Sciatic nerve (tissue), 2 donors: ENCODE measurements at regions not wholly inside any gene's neighbourhood (a gene's known extent, or its start where the extent isn't known, plus 50 kb on each side); places are given as distances from the start of the nearest gene placed in this dataset.

ENCODE experiments used
- ATAC-seq: fragments of 200-7000 bp; cut with Tn5 transposase; one replicate; pipeline ENCODE4 v1.9.1; 2020; ENCODE audit warnings: mild to moderate bottlenecking, moderate library complexity
- DNase-seq: peaks from one replicate; pipeline ENCODE4 v3.0.0-alpha.2; 2020; ENCODE audit warnings: low spot score
- intact Hi-C: fragments of 100-400 bp; cut with DNase I; formaldehyde crosslinking; loops from one replicate; pipeline ENCODE4 v1.14.2; 2022
- donor health status: DM: no; HTN: no; CAD: no.
- donor health status: DM: no; HTN: no; CAD: no.

DNA sequence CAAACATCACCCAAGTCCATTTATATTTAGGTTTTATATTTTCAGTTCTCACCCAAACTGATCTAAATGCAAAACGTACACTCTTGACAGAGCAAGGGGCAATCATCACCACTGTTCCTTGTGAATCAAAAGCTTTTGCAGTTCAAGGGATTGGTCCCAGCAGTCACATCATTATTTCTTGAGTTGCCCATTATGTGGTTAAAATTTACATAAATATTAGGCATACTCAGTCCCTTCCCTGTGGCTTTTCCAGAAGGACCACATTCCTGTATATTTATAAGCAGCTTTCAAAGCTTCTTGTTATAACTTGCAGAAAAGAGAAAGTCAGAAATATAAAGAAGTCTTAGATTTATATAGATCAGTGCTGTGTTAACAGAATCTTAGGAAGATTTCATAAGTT is 224.4 kb downstream of the CLCN4 start:
- no peak for ATAC-seq
- intact Hi-C loops: no loop called here
- no peak for DNase-seq

DNA sequence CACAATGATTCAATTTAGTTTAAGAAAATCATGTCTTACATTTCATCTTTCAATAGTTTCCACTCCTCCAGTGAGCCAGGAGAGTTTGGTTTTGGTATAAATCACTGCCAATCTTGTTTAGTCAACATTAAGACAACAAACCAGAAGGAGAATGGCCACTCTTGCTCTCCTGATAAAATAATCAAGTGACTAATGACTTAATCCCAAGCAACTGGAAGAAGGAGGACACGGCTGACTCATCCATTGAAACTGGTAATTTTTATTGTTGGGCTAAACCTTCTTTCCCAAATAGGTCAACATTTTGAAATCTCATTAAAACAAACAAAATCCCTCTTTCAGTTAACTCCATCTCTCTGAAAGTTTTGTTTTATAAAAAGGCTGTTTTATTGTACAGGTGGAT is 230.2 kb downstream of the CLCN4 start:
- no peak for ATAC-seq
- DNase-seq: no peak
- intact Hi-C loops: no loop called here

DNA sequence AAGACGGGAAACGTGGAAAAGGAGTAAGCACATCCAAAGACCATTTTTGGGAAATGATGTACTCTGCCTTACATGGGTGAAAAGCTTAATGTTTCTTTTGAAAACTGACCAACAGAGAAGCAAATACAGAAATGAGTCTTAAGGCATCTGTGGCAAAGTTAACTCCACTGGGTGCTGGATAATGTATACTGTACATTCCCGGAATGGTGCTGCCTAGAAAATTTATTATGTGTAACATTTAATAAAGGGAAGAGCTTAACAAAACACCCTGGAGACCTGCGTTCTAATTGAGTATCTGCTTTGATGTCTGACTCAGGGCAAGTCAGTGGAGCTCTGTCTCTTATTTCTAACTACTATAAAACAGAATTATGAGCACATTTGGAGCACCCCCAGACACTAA is 230.2 kb downstream of the MID1 start:
- no peak for ATAC-seq
- intact Hi-C loops: no loop called here
- DNase-seq: no peak

DNA sequence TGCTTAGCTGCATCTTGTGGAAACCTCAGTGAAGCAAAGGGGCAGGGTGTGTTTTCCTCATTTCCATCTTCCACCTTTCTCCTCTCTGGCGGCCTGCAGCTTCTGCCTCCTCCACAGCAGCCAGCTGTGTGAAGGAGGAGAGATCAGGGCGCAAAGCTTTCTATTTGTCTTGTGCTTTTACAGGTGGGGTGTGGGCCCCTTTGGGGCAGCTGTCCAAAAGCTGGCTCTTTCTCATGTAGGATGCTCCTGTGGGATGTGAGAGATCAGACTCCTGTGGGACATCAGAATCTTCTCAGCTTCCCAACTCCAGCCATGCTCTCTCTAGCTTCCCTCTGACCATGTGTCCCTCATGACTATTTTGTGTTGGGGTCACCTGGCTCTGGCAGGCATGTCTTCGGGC is 227.1 kb downstream of the MID1 start:
- intact Hi-C loops: no loop called here
- ATAC-seq (no peak), DNase-seq (no peak)

DNA sequence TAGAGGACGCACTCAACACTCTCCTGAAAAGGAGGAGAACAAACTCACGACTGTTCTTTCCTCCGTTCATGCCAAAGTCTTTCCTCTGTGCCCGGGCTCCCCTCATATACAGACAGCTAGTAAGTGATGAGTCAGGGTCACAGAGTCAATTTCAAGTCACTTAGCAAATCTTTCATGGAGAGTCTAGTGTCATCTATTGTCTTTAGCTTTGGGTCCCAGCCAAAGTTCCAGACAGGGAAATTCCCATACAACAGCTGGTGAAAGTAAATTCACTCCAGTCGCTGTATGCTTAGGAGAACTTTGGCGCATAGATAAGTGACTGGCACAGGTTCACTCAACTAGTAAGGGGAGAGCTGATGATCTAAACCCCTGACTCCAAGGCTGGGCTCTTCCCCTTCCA is 226.5 kb downstream of the MID1 start:
- intact Hi-C loops: no loop called here
- ATAC-seq: no peak

DNA sequence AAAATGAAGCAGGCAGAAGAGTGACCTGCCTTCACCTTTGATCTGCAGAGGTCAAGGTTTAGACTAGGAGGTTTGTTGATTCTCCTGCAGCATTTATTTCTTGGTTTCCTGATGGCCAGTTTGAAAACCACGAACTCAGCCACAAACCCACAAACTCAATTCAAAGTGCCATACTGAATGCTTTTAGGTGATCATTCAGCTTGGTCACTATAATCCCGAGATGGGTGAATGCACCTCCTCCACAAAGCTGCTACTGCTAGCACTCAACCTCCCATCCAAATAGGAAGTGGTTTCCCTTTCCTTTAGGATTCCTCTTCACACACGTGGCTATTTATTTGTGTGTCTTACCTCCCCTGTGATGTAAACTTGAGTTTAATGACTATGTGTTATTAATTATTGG is 225.2 kb downstream of the MID1 start:
- ATAC-seq (no peak), DNase-seq (no peak)
- intact Hi-C loops: no loop called here

More for the DNA sequence above, 226.5 kb downstream of the MID1 start:
- no peak for DNase-seq
